BJ (cell line): ENCODE measurements at regions not wholly inside any gene's neighbourhood (a gene's known extent, or its start where the extent isn't known, plus 50 kb on each side); places are given as distances from the start of the nearest gene placed in this dataset.

ENCODE experiments used
- CTCF ChIA-PET: fragments of 350-600 bp; formaldehyde crosslinking; extraction: SDS; loops from one replicate; lab custom pipeline; 2021; ENCODE audit warnings: antibody characterized with exemption, inconsistent platforms; lab: Yijun Ruan, JAX
- POLR2A ChIA-PET: fragments of 300-600 bp; sonication (Branson Sonifier 250); formaldehyde crosslinking; extraction: SDS; loops from one replicate; lab custom pipeline; 2021; ENCODE audit warnings: antibody characterized with exemption; lab: Charles Lee
- DNase-seq: peaks from one replicate; pipeline ENCODE4 v3.0.0-alpha.2; 2011; ENCODE audit warnings: low read depth
- H3K27me3 ChIP-seq: 2 replicates; pipeline ENCODE4 v1.6.0; 2011; ENCODE audit warnings: low read length; ENCODE audit not compliant: control insufficient read depth, insufficient read depth
- H3K36me3 ChIP-seq: 2 replicates; pipeline ENCODE4 v1.5.1; 2011; ENCODE audit warnings: low read length; ENCODE audit not compliant: control insufficient read depth, insufficient read depth
- H3K4me3 ChIP-seq: 2 replicates; pipeline ENCODE4 v1.5.1; 2011; ENCODE audit warnings: low read depth, mild to moderate bottlenecking, control low read depth, low read length
- CTCF ChIP-seq: IDR thresholded peaks from 2 replicates; pipeline ENCODE4 v1.5.1; 2011; ENCODE audit warnings: low read depth, mild to moderate bottlenecking, control low read depth, inconsistent platforms, low read length, moderate library complexity; ENCODE audit not compliant: insufficient read depth

- Histone ChIP-seq H3K4me3 (no peak overlapping the region), H3K36me3 (no peaks in the 10 kb centered on the region), H3K27me3 (no peaks in the 10 kb centered on the region)
- ChIA-PET POLR2A (no interaction called here), CTCF (no interaction called here)
- no peak for DNase-seq
- no peak for TF ChIP-seq CTCF
These were observed 54.4 kb upstream of the C1orf174 start for GRCh38 chr1:3954170-3955169.

GRCh38 chr1:3955196-3955772 is 55.2 kb upstream of the C1orf174 start:
- TF ChIP-seq CTCF = no peak
- Histone ChIP-seq H3K4me3 (no peak overlapping the region), H3K36me3 (no peaks in the 10 kb centered on the region), H3K27me3 (no peaks in the 10 kb centered on the region)
- POLR2A ChIA-PET = no interaction called here
- DNase-seq = no peak
- CTCF ChIA-PET = no interaction called here

- DNase-seq = no peak
- POLR2A ChIA-PET = no interaction called here
- Histone ChIP-seq H3K4me3 (no peak overlapping the region), H3K27me3 (no peaks in the 10 kb centered on the region), H3K36me3 (no peaks in the 10 kb centered on the region)
- CTCF ChIA-PET = no interaction called here
- no peak for TF ChIP-seq CTCF
These were observed 56.6 kb upstream of the C1orf174 start for GRCh38 chr1:3956527-3957170.

GRCh38 chr1:3959361-3959760 is 59.3 kb upstream of the C1orf174 start:
- CTCF ChIA-PET = no interaction called here

More at GRCh38 chr1:3959361-3959760, 59.3 kb upstream of the C1orf174 start:
- Histone ChIP-seq H3K4me3 (no peak overlapping the region), H3K36me3 (no peaks in the 10 kb centered on the region), H3K27me3 (no peaks in the 10 kb centered on the region)
- TF ChIP-seq CTCF = no peak
- no peak for DNase-seq
- POLR2A ChIA-PET = no interaction called here
